ACC112 (cell line): ENCODE measurements at regions not wholly inside any gene's neighbourhood (a gene's known extent, or its start where the extent isn't known, plus 50 kb on each side); places are given as distances from the start of the nearest gene placed in this dataset.

Experiments
- H2AFZ ChIP-seq: fragments of 200-600 bp; sonication (generic); one replicate; pipeline ENCODE4 v1.6.0; 2017; ENCODE audit warnings: antibody characterized with exemption, low read length; ENCODE audit not compliant: unreplicated experiment
- H3K27ac ChIP-seq: fragments of 200-600 bp; sonication (generic); 2 replicates; pipeline ENCODE4 v1.5.1; 2014; ENCODE audit warnings: low read depth, mild to moderate bottlenecking, antibody characterized with exemption, low read length, moderate library complexity
- H3K27me3 ChIP-seq: fragments of 200-600 bp; sonication (generic); 2 replicates; pipeline ENCODE4 v1.6.1; 2014; ENCODE audit warnings: mild to moderate bottlenecking, antibody characterized with exemption, low read length, moderate library complexity, mixed read lengths; ENCODE audit not compliant: insufficient read depth
- H3K36me3 ChIP-seq: fragments of 200-600 bp; sonication (generic); 2 replicates; pipeline ENCODE4 v1.6.1; 2016; ENCODE audit warnings: mild to moderate bottlenecking, antibody characterized with exemption, low read length, moderate library complexity, mixed read lengths; ENCODE audit not compliant: insufficient read depth
- H3K4me1 ChIP-seq: fragments of 200-600 bp; sonication (generic); one replicate; pipeline ENCODE4 v1.6.1; 2016; ENCODE audit warnings: low read length, mixed read lengths; ENCODE audit not compliant: insufficient read depth, unreplicated experiment, control insufficient read depth
- H3K4me3 ChIP-seq: fragments of 200-600 bp; sonication (generic); 2 replicates; pipeline ENCODE4 v1.5.1; 2014; ENCODE audit warnings: mild to moderate bottlenecking, low read depth, low read length
- H3K79me2 ChIP-seq: fragments of 200-600 bp; sonication (generic); one replicate; pipeline ENCODE4 v1.6.0; 2016; ENCODE audit warnings: low read length; ENCODE audit not compliant: control insufficient read depth, unreplicated experiment, insufficient read depth

DNA sequence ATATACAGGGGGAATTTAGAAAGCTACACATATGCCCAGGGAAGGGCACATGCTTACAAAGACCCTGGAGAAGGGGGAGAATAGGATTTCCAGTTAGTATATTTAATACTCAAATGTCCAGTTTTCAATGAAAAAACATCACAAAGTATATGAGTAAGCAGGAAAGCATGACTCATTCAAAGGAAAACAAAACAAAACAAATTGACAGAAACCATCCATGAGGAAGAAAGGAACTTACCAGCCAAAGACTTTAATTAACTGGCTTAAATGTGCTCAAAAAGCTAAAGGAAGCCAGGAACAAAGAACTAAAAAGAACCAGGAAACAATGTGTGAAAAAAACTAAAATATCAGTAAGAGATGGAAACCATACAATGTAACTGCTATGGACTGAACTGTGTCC lies 716.2 kb upstream of the ARGLU1 start:
- Histone ChIP-seq H3K4me3 (no peak overlapping the region), H3K36me3 (no peaks in the 10 kb centered on the region), H3K27ac (peak overlapping the region; percentile 23; the same call in 1 of the 2 replicates), H3K4me1 (peaks cover 9% of the 10 kb centered on the region), H3K79me2 (no peaks in the 10 kb centered on the region), H2AFZ (no peak overlapping the region), H3K27me3 (no peaks in the 10 kb centered on the region)

- no peak overlapping the region for H3K27ac ChIP-seq
These were observed 710.0 kb upstream of the ARGLU1 start for GRCh38 chr13:107277911-107278310.

DNA sequence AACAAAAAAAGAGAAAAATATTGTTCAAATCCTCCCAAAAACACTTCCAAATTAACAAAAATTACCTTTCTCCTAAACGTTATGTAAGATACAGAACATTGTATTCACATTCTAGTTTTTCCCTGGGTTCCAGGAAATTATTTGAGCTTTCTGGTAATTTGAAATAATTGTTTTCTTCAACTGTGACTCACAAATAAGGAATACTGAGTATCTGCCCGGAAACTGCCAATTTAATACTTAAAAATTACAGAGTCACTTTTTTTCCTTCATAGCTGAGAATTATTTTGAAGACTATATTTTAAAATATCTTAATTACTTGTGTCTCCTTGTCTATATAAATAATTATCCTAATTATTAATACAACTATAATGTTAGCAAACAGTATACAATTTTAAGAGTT lies 709.0 kb upstream of the ARGLU1 start:
- peak overlapping the region; percentile 43 for H3K27ac ChIP-seq
- H3K27me3 ChIP-seq, result no peaks in the 10 kb centered on the region
- H3K36me3 ChIP-seq, result no peaks in the 10 kb centered on the region
- H3K79me2 ChIP-seq, result no peaks in the 10 kb centered on the region
- peaks cover 15% of the 10 kb centered on the region for H3K4me1 ChIP-seq
- H2AFZ ChIP-seq, result no peak overlapping the region
- H3K4me3 ChIP-seq, result no peak overlapping the region

More at GRCh38 chr13:107277911-107278310, 710.0 kb upstream of the ARGLU1 start:
- Histone ChIP-seq H3K36me3 (no peaks in the 10 kb centered on the region), H2AFZ (peak overlapping the region; percentile 8), H3K79me2 (no peaks in the 10 kb centered on the region), H3K27me3 (no peaks in the 10 kb centered on the region), H3K4me3 (no peak overlapping the region), H3K4me1 (peaks cover 15% of the 10 kb centered on the region)

DNA sequence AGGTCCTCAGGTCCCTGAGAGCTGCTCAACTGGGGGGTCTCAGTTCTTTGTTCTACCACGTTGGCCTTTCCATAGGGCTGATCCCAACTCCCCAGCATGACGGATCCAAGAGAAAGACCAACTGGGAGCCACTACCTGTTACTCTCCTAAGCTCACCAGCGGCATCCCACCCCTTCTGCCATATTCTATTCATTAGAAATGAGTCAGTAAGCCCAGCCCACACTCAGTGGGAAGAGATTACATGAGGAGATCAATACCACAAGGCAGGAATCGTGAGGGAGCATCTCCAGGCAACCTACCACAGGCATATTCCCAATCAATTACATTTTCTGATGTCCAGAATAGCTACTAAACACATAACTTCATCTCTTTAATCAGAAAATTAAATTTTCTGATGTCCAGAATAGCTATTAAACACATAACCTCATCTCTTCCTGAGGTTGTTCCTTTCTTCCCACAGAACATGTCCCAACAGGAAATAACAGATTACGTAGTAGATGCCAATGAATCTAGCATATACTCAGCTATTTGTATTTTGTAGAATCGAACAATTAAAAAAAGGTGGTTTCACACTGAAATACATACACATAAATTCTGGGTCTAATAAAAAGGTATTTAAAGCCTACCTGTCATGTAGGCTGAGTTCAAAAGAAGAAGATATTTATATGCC lies 708.1 kb upstream of the ARGLU1 start:
- peak overlapping the region; percentile 29; the same call in 1 of the 2 replicates for H3K27ac ChIP-seq
- H3K79me2 ChIP-seq, result no peaks in the 10 kb centered on the region
- H3K27me3 ChIP-seq, result no peaks in the 10 kb centered on the region
- H3K36me3 ChIP-seq, result no peaks in the 10 kb centered on the region
- H2AFZ ChIP-seq, result no peak overlapping the region
- H3K4me3 ChIP-seq, result no peak overlapping the region
- peaks cover 18% of the 10 kb centered on the region for H3K4me1 ChIP-seq

DNA sequence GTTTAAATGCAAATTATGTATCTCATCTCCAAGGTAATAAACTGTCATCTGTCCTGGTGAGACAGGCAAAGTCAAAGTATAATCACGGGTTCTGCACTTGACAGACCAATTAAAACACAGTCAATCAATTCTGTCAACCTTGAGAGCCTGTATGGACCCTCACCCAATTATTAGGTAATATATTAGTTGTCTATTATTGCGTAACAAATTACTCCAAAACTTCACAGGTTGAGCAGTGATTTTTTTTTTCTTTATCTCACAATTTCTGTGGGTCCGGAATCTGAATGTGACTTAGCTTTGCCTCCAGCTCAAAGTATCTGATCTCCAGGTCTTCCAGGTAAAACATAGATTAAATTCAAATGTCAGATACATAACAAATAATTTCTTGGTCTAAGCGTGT lies 707.4 kb upstream of the ARGLU1 start:
- peaks cover 22% of the 10 kb centered on the region for H3K4me1 ChIP-seq
- no peak overlapping the region for H3K4me3 ChIP-seq
- no peak overlapping the region for H3K27ac ChIP-seq
- H3K36me3 ChIP-seq, result no peaks in the 10 kb centered on the region
- H2AFZ ChIP-seq, result no peak overlapping the region
- H3K27me3 ChIP-seq, result no peaks in the 10 kb centered on the region
- no peaks in the 10 kb centered on the region for H3K79me2 ChIP-seq

GRCh38 chr13:107271227-107271626 lies 703.3 kb upstream of the ARGLU1 start:
- Histone ChIP-seq H2AFZ (peak overlapping the region; percentile 57), H3K4me1 (peaks cover 12% of the 10 kb centered on the region), H3K27me3 (no peaks in the 10 kb centered on the region), H3K4me3 (no peak overlapping the region), H3K27ac (peak overlapping the region; percentile 12; the same call in 1 of the 2 replicates), H3K36me3 (no peaks in the 10 kb centered on the region), H3K79me2 (no peaks in the 10 kb centered on the region)

GRCh38 chr13:107266657-107267056 lies 698.7 kb upstream of the ARGLU1 start:
- Histone ChIP-seq H3K4me3 (no peak overlapping the region), H3K4me1 (peaks cover 7% of the 10 kb centered on the region), H3K27me3 (no peaks in the 10 kb centered on the region), H2AFZ (no peak overlapping the region), H3K36me3 (no peaks in the 10 kb centered on the region), H3K79me2 (no peaks in the 10 kb centered on the region), H3K27ac (no peak overlapping the region)

- Histone ChIP-seq H3K27me3 (no peaks in the 10 kb centered on the region), H3K79me2 (no peaks in the 10 kb centered on the region), H3K4me3 (no peak overlapping the region), H3K36me3 (no peaks in the 10 kb centered on the region), H3K4me1 (no peaks in the 10 kb centered on the region), H3K27ac (no peak overlapping the region), H2AFZ (no peak overlapping the region)
These were observed 690.8 kb upstream of the ARGLU1 start for GRCh38 chr13:107258599-107259187.

DNA sequence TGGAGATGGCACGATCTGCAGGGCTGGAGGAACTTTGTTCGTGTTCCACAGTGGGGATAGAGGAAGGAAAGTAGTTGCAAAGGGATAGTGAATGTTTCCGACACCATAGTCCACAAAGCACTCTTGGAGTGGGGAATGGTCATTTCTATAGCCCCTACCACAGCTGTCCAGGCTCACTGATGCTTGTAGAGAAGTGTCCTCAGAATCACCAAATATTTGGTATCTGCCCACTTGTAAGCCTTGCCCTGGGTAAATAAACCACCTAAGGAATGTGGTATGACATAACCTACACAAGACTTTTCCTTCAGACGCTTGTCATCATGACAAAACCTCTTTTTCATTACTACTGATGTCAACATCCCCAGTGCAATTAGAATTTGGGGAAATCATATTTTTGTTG lies 686.5 kb upstream of the ARGLU1 start:
- no peaks in the 10 kb centered on the region for H3K27me3 ChIP-seq
- no peaks in the 10 kb centered on the region for H3K4me1 ChIP-seq
- H2AFZ ChIP-seq, result no peak overlapping the region
- no peak overlapping the region for H3K27ac ChIP-seq
- no peaks in the 10 kb centered on the region for H3K79me2 ChIP-seq
- no peak overlapping the region for H3K4me3 ChIP-seq
- H3K36me3 ChIP-seq, result no peaks in the 10 kb centered on the region

- Histone ChIP-seq H3K4me3 (no peak overlapping the region), H3K27ac (no peak overlapping the region), H3K27me3 (no peaks in the 10 kb centered on the region), H2AFZ (no peak overlapping the region), H3K79me2 (no peaks in the 10 kb centered on the region), H3K36me3 (no peaks in the 10 kb centered on the region), H3K4me1 (no peaks in the 10 kb centered on the region)
These were observed 684.5 kb upstream of the ARGLU1 start for GRCh38 chr13:107252428-107252827.

DNA sequence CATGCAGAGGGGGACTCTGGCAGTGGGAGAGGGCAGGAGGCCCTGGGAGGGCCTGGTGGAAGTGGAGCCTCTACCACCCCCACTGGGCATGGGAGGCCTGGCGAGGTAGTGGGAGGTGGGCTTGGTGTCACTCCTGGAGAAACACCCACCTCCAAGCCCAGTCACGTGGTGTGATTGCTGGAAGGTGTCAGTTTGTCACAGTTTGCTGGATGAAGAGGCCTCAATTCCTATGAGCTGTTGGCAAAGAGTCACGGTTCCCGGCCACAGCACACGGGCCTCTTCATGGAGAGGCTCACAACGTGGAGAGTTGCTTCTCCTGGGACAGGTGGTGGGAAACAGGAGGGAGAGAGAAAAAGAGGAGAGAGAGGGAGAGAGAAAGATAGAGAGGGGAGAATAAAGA lies 684.1 kb upstream of the ARGLU1 start:
- Histone ChIP-seq H2AFZ (no peak overlapping the region), H3K27ac (no peak overlapping the region), H3K36me3 (no peaks in the 10 kb centered on the region), H3K4me3 (no peak overlapping the region), H3K4me1 (no peaks in the 10 kb centered on the region), H3K27me3 (no peaks in the 10 kb centered on the region), H3K79me2 (no peaks in the 10 kb centered on the region)
